Adrenal gland (tissue), 9 donors: ENCODE measurements at regions not wholly inside any gene's neighbourhood (a gene's known extent, or its start where the extent isn't known, plus 50 kb on each side); places are given as distances from the start of the nearest gene placed in this dataset.

ENCODE experiments used
- DNase-seq, 7 donors: peaks; one replicate each; pipeline ENCODE4 v3.0.0-alpha.2; 2019 to 2020
- H3K27ac ChIP-seq, 5 donors: fragments of 200-600 bp; sonication (generic) in 4 of 5; 1 replicate in 3 of 5; 2 replicates in 2 of 5; pipeline versions ENCODE4 v1.5.1 to v1.8.0; 2016 to 2020; ENCODE audit warnings: mild to moderate bottlenecking in 1 of 5
- H3K27me3 ChIP-seq: fragments of 200-600 bp; 2 replicates; pipeline ENCODE4 v1.8.0; 2021
- H3K36me3 ChIP-seq, 2 donors: fragments of 200-600 bp; replicated peaks in 1 of 2; 1 replicate in 1 of 2; 2 replicates in 1 of 2; pipeline versions ENCODE4 v1.5.1 to v1.8.0; 2018 to 2022
- H3K4me1 ChIP-seq, 2 donors: fragments of 200-600 bp; replicated peaks in 1 of 2; 1 replicate in 1 of 2; 2 replicates in 1 of 2; pipeline versions ENCODE4 v1.5.1 to v1.8.0; 2018 to 2021
- H3K4me3 ChIP-seq, 4 donors: fragments of 200-600 bp; sonication (generic) in 3 of 4; one replicate each; pipeline ENCODE4 v1.5.1; 2016 to 2018
- H3K9me3 ChIP-seq, 3 donors: fragments of 200-600 bp; sonication (generic) in 1 of 3; replicated peaks in 1 of 3; 1 replicate in 2 of 3; 2 replicates in 1 of 3; pipeline versions ENCODE4 v1.5.1 to v1.8.0; 2016 to 2021
- CTCF ChIP-seq, 6 experiments: fragments of 450-650 bp in 4 of 6; fragments of 200-600 bp in 2 of 6; sonication (generic) in 1 of 6; IDR thresholded peaks; 1 replicate in 5 of 6; 2 replicates in 1 of 6; pipeline versions ENCODE4 v1.5.1 to v1.8.0; 2016 to 2021; ENCODE audit warnings: antibody characterized with exemption in 6 of 6, mild to moderate bottlenecking in 2 of 6, moderate library complexity in 1 of 6
- POLR2A ChIP-seq, 2 donors: fragments of 450-650 bp; IDR thresholded peaks; one replicate each; pipeline ENCODE4 v1.6.1; 2017; ENCODE audit warnings: antibody characterized with exemption in 2 of 2, mild to moderate bottlenecking in 2 of 2, moderate library complexity in 1 of 2
- WGBS, 4 donors: extraction: QIAGEN DNeasy Blood & Tissue Kit in 2 of 4; methylation state at CpG; one replicate each; pipeline versions ENCODE4 v1.1.5 to v1.1.7; 2013 to 2017; 5-methylcytosine and 5-hydroxymethylcytosine counted together
- intact Hi-C, 2 donors: fragments of 100-400 bp; cut with DNase I; formaldehyde crosslinking; loops; one replicate each; pipeline versions ENCODE4 v1.14.1 to v1.15.0; 2022 to 2023
- donor health status: healthy with polysubstance abuse.
- donor health status: Bipolar disorder and iron deficiency.
- donor health status: DM: yes; HTN: yes; CAD: no.
- donor health status: DM: no; HTN: no; CAD: no.
- donor health status: DM: no; HTN: no; CAD: no.

- H3K27ac ChIP-seq, result no peak overlapping the region
- WGBS, 4 donors, result 67 to 98% (median 72%) methylated on average over 2 to 3 of the region's 3 CpGs
- intact Hi-C loops, result loop anchor here in 1 of 2 donors (5.0 kb wide), 1 partner anchor 188 kb away; no protein-coding TSS in a partner anchor
- no peaks in the 10 kb centered on the region for H3K9me3 ChIP-seq
- H3K4me1 ChIP-seq, result no peaks in the 10 kb centered on the region
- no peaks in the 10 kb centered on the region for H3K27me3 ChIP-seq
- peak in 1 of 7 donors; percentile 20 for DNase-seq
- H3K4me3 ChIP-seq, result no peak overlapping the region
- TF ChIP-seq CTCF (IDR thresholded peaks at IDR 0.05), result no peak
- no peak for TF ChIP-seq POLR2A (IDR thresholded peaks at IDR 0.05)
- H3K36me3 ChIP-seq, result no peaks in the 10 kb centered on the region
Observed at GRCh38 chr9:124134526-124134925, 123.0 kb downstream of the LHX2 start.

GRCh38 chr9:124135813-124136365 lies 121.9 kb upstream of the NEK6 start:
- Histone ChIP-seq H3K27me3 (no peaks in the 10 kb centered on the region), H3K4me1 (no peaks in the 10 kb centered on the region), H3K9me3 (no peaks in the 10 kb centered on the region), H3K36me3 (no peaks in the 10 kb centered on the region), H3K4me3 (no peak overlapping the region), H3K27ac (no peak overlapping the region)
- DNase-seq, result no peak
- WGBS, 4 donors, result 79 to 92% (median 85%) methylated on average over 1 of the region's 1 CpG
- intact Hi-C loops, result no loop called here
- TF ChIP-seq CTCF (IDR thresholded peaks at IDR 0.05) (no peak), POLR2A (IDR thresholded peaks at IDR 0.05) (no peak)

- Histone ChIP-seq H3K27ac (no peak overlapping the region), H3K36me3 (no peaks in the 10 kb centered on the region), H3K4me1 (no peaks in the 10 kb centered on the region), H3K4me3 (no peak overlapping the region), H3K9me3 (no peaks in the 10 kb centered on the region), H3K27me3 (no peaks in the 10 kb centered on the region)
- TF ChIP-seq POLR2A (IDR thresholded peaks at IDR 0.05) (no peak), CTCF (IDR thresholded peaks at IDR 0.05) (no peak)
- DNase-seq, result peak in 1 of 7 donors; percentile 28
- intact Hi-C loops, result no loop called here
- WGBS, 4 donors, result 75 to 78% (median 78%) methylated on average over 16 of the region's 16 CpGs
Observed at GRCh38 chr9:124137009-124137943, 120.5 kb upstream of the NEK6 start.

GRCh38 chr9:124137944-124138335 lies 119.8 kb upstream of the NEK6 start:
- no peak for TF ChIP-seq CTCF (IDR thresholded peaks at IDR 0.05)
- TF ChIP-seq POLR2A (IDR thresholded peaks at IDR 0.05), result no peak
- WGBS, 4 donors, result 82 to 90% (median 87%) methylated on average over 3 of the region's 3 CpGs

More at GRCh38 chr9:124137944-124138335, 119.8 kb upstream of the NEK6 start:
- Histone ChIP-seq H3K4me1 (no peaks in the 10 kb centered on the region), H3K27ac (no peak overlapping the region), H3K4me3 (no peak overlapping the region), H3K9me3 (no peaks in the 10 kb centered on the region), H3K27me3 (no peaks in the 10 kb centered on the region), H3K36me3 (no peaks in the 10 kb centered on the region)
- intact Hi-C loops, result no loop called here
- DNase-seq, result peak in 1 of 7 donors; percentile 3
